Astrocyte (in vitro differentiated cells and primary cell): ENCODE measurements at regions not wholly inside any gene's neighbourhood (a gene's known extent, or its start where the extent isn't known, plus 50 kb on each side); places are given as distances from the start of the nearest gene placed in this dataset.

Experiments
- EZH2 ChIP-seq: IDR thresholded peaks from 2 replicates; pipeline ENCODE4 v1.6.1; 2012; ENCODE audit warnings: mild to moderate bottlenecking, low read length, inconsistent platforms; ENCODE audit not compliant: insufficient read depth
- TF ChIP-seq, protein P1 (sequence below): IDR thresholded peaks from 2 replicates; pipeline ENCODE4 v1.5.1; 2011; ENCODE audit warnings: low read depth, mild to moderate bottlenecking, inconsistent platforms, low read length, moderate library complexity; ENCODE audit not compliant: insufficient read depth

DNA sequence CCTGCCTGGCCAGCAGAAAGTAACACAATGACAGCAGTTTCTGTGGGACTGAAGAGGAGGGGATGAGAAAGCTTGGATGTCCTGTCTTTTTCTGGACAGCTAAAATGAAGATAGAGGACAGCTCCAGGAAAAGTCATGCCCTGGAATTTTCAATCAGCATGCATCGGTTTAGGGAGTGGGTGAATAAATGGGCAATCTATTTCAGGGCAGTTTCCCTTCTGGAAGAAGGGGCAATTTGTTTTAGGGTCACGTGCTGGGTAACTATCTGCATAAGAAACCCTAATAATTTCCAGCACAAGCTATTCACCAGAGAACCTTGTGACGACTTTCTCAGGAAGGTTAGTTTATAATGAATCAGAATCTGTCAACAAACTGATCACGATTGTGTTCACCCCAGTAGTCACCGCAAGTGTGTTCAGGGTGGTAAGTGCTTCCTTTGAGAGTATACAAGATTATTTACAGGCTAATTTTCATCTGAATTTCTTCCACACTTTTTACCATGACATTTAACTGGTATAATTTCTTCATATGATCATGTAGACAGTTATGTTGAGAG, 318.0 kb upstream of the GBE1 start:
- TF ChIP-seq, protein P1, sequence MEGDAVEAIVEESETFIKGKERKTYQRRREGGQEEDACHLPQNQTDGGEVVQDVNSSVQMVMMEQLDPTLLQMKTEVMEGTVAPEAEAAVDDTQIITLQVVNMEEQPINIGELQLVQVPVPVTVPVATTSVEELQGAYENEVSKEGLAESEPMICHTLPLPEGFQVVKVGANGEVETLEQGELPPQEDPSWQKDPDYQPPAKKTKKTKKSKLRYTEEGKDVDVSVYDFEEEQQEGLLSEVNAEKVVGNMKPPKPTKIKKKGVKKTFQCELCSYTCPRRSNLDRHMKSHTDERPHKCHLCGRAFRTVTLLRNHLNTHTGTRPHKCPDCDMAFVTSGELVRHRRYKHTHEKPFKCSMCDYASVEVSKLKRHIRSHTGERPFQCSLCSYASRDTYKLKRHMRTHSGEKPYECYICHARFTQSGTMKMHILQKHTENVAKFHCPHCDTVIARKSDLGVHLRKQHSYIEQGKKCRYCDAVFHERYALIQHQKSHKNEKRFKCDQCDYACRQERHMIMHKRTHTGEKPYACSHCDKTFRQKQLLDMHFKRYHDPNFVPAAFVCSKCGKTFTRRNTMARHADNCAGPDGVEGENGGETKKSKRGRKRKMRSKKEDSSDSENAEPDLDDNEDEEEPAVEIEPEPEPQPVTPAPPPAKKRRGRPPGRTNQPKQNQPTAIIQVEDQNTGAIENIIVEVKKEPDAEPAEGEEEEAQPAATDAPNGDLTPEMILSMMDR = no peak
- TF ChIP-seq EZH2 = no peak
